Fibroblast of the aortic adventitia (primary cell): ENCODE measurements at regions not wholly inside any gene's neighbourhood (a gene's known extent, or its start where the extent isn't known, plus 50 kb on each side); places are given as distances from the start of the nearest gene placed in this dataset.

Source experiments
- DNase-seq: peaks from one replicate; pipeline ENCODE4 v3.0.0-alpha.2; 2010; ENCODE audit warnings: low read depth
- H3K4me3 ChIP-seq: 2 replicates; pipeline ENCODE4 v1.5.1; 2011; ENCODE audit warnings: low read depth, mild to moderate bottlenecking, control low read depth, low read length, moderate library complexity
- TF ChIP-seq, protein P1 (sequence below): IDR thresholded peaks from 2 replicates; pipeline ENCODE4 v1.5.1; 2011; ENCODE audit warnings: mild to moderate bottlenecking, low read length, control low read depth, inconsistent platforms; ENCODE audit not compliant: insufficient read depth

DNA sequence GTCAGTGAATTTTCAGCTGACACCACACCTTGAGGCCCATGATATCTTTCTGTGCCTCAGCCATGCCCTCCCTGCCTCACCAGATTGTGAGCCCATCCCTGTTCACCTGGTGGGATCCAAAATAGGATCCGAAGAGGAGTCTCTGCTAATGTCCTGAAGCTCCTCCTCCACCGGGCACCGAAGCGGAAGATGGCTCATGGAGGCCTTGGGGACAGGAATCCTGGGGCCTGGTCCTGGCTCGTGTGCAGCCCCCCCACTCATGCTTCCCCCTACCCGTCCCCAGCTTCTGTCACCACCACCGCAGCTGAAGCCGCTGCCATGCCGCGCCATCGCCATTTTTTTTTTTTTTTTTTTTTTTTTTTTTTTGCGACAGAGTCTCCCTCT lies 1683.4 kb downstream of the TP53TG3F start:
- no peak overlapping the region for H3K4me3 ChIP-seq
- DNase-seq = no peak
- TF ChIP-seq, protein P1, sequence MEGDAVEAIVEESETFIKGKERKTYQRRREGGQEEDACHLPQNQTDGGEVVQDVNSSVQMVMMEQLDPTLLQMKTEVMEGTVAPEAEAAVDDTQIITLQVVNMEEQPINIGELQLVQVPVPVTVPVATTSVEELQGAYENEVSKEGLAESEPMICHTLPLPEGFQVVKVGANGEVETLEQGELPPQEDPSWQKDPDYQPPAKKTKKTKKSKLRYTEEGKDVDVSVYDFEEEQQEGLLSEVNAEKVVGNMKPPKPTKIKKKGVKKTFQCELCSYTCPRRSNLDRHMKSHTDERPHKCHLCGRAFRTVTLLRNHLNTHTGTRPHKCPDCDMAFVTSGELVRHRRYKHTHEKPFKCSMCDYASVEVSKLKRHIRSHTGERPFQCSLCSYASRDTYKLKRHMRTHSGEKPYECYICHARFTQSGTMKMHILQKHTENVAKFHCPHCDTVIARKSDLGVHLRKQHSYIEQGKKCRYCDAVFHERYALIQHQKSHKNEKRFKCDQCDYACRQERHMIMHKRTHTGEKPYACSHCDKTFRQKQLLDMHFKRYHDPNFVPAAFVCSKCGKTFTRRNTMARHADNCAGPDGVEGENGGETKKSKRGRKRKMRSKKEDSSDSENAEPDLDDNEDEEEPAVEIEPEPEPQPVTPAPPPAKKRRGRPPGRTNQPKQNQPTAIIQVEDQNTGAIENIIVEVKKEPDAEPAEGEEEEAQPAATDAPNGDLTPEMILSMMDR = no peak

DNA sequence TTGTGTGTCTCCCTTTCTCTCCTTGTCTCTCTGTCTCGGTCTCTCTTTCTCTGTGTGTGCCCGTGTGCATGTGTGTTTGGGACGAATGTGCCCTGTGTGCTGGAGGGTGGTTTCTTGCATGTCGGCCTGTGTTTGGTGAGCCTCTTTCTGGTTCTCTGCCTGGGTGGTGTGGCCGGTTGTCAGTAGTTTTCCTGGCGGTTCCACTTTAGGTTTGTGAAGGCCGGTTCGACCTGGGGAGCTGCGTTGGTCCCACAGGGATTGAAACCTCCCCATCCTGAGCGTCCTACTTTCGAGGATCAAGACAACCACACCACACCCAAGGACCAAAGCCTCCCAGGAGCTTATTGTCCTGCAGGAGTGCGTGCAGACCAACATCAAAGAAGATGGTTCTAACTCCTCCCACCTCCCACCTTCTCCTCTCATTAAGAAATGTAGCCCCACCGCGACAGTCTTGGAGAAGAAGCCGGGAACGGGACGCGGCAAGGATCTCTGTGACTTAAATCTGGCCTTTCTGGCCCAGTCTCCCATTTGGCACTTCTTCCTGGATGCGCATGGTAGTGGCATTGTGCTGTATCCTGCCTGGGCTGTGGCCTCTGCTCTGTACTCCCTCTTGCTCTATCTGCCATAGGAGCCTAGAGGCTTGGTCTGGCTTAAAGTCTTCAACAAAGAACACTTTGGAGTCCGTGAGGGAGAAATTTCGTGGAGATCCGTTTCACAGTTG lies 1685.0 kb downstream of the TP53TG3F start:
- TF ChIP-seq, protein P1 = no peak
- no peak for DNase-seq
- no peak overlapping the region for H3K4me3 ChIP-seq

DNA sequence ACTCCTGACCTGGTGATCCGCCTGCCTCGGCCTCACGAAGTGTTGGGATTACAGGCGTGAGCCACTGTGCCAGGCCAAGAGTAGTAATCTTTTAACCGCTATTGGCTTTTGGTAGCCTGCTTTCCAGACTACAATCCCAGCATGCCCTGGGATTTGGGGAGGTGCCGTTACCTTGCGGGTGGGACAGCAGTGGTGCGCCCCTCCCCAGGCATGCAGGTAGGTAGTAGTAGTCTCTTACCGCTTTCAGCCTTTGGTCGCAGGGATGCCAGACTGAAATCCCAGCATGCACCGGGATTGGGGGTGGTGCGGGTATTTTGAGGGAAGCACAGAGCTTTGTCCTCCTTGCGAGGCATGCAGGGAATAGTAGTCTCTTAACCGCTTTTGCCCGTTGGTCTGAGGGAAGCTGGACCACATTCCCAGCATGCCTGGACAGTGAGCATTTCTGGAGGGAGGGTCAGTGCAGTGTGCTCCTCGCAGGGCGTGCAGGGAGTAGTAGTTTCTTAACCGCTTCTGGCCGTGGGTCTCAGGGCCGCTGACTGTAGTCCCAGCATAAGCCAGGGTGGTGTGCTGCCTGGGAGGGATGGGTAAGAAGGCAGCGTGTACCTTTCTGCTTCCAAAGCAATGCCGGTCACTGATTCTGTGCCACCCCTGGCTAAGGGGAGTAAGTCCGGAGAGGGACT lies 1686.8 kb downstream of the TP53TG3F start:
- DNase-seq = no peak
- no peak overlapping the region for H3K4me3 ChIP-seq
- TF ChIP-seq, protein P1 = no peak

DNA sequence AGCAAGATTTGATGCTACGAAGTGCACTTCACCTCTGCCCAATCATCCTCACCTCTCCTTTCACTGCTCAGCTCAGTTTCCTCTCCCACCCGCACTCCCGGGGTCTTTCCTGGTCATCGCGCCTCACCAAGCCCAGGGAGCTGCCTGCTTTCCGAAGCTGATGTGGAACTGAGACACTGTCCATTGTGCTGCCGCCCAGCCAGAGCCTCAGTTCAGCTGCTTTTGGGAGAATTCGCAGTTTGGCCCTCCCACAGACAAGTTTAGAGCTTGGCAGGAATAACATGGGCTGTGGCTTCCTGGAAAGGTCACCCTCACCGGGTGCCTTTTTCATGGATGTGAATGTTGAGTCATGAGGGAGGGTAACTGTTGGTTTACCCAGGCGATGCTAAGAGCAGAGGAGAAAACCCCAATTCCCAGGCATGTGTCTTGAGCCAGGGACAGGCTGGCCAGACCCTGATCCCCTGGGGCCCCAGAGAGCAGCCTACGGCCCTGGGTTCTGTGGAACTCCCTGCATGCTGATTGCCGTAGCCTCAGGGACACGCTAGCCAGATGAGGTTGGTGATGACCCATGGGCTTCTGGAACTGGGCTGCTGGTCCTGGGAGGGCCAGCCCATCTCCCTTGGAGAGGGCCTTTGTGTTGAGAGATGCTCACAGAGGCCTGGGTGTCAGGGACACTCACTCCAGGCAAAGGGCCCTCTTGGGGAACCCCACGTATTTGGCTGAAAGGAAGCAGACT lies 1687.5 kb downstream of the TP53TG3F start:
- TF ChIP-seq, protein P1 = no peak
- no peak overlapping the region for H3K4me3 ChIP-seq
- DNase-seq = no peak

DNA sequence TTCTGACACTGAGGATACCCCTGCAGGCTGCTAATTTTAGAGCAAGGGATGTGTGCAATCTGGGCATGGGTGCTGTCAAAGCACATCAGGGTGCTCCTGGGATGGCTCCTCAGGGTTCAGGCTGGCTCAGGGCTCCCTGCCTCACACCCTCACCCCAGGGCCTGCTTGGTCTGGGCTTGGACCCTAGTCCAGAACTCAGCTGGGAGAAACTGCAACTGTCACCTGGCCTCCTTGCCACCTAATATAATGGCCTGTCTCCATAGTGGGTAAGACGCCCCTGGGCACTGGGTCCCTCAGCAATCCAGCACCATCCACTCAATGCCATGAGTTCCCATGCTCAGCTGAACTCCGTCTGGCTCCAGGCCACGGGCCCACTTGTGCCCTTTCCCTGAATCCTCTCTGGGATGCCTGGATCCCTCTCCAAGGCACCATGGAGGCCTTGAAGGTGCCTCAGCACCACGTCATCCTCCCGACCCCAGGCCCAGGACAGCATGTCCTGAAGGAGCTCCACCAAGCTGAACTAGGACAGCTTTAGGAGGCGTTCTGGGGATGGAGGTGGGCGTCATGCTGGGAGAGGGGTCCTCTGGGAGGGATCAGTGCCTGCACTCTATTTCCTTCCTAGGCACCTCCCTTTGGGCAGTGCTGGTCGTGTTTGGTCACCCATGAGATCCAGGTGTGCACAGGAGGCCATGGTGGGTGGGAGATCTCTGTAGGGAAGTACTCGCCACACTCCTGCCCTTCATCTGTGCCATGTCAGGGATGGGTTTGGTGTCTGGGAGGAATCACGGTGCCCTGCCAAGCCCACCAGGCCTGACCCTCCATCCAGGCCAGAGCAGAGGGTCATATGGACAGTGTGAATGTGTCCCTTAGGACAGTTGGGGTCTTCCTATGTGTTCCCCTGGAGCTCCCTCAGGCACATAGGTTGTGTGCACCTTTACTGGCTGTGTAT lies 1688.4 kb downstream of the TP53TG3F start:
- TF ChIP-seq, protein P1 = no peak
- no peak overlapping the region for H3K4me3 ChIP-seq
- DNase-seq = no peak

DNA sequence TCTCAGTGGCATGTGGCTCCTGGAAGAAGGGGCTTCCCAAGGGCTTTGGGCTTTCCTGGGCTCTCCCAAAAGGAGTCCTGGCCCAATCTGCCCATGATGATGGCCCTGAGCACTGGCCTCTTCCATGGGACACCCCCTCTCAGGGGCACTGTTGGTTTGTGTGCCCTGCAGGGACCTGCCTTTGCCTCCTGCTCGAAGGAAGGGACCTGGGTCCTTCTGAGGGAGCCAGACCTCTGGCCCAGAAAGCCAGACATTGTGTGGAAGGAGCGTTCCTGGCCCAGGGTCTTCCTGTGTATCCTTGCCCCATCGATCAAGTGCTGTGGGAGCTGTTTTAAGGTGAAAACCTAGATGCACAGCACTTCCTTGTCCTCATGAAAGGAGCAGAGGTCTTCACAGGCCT lies 1689.3 kb downstream of the TP53TG3F start:
- no peak for DNase-seq
- TF ChIP-seq, protein P1 = no peak
- no peak overlapping the region for H3K4me3 ChIP-seq
